ENCODE measurements at regions not wholly inside any gene's neighbourhood (a gene's known extent, or its start where the extent isn't known, plus 50 kb on each side); places are given as distances from the start of the nearest gene placed in this dataset.

DNA sequence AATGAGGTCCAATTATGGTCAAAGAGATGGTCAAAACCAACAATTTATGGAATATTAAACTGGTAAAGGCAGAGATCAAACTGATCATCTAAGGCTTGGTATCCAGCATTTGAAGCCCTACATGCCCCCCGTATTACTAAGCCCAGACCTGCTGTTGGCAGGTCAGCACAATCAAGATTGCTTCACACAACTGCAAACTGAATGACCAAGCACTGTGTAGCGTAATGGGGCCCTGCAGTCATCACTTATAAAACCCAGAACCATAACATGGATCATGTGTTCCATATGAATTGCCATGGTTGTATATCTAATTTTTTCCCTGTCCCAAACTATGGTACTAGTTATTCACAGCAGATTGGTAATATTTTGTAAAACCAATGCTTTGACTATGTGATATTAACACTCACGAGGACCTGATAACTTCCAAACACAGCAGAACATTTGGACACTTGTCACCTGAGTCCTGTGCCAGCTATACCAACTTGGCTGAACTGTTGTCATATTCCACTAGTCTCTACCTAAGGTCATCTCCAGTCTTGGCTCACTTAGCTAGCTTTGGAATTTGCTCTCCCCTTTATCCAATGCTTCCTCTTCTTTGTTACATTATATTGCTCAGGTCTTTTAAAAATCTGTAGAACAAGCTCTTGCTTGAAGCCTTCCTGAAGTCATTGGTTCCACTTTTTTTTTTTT lies 81.7 kb upstream of the HMHB1 start:
- Mint-ChIP-seq H3K4me1 (peaks cover 13% of the 10 kb centered on the region), H3K27ac (no peak overlapping the region)
- TF ChIP-seq NR1H2 (CRISPR knock-in tag; IDR thresholded peaks at IDR 0.05), result no peak
- no peak for TF ChIP-seq CREB1 (CRISPR knock-in tag; IDR thresholded peaks at IDR 0.05)
- TF ChIP-seq ZNF317 (CRISPR knock-in tag; IDR thresholded peaks at IDR 0.05; ENCODE audit: borderline replicate concordance, low read depth), result no peak
- TF ChIP-seq SOX15 (CRISPR knock-in tag; IDR thresholded peaks at IDR 0.05), result no peak
- TF ChIP-seq CBFB (CRISPR knock-in tag; IDR thresholded peaks at IDR 0.05; ENCODE audit: low read depth), result no peak
- TF ChIP-seq E2F4 (CRISPR knock-in tag; IDR thresholded peaks at IDR 0.05; ENCODE audit: borderline replicate concordance, low read depth), result no peak
- no peak for TF ChIP-seq JAZF1 (CRISPR knock-in tag; IDR thresholded peaks at IDR 0.05)
- TF ChIP-seq SP1 (CRISPR knock-in tag; conservative IDR thresholded peaks at IDR 0.05), result no peak
- TF ChIP-seq ZNF232 (CRISPR knock-in tag; IDR thresholded peaks at IDR 0.05), result no peak
- TF ChIP-seq TCF7 (CRISPR knock-in tag; IDR thresholded peaks at IDR 0.05; ENCODE audit: low read depth), result no peak
- no peak for TF ChIP-seq ATF2 (CRISPR knock-in tag; IDR thresholded peaks at IDR 0.05; ENCODE audit: borderline replicate concordance, low read depth)
- no peak for TF ChIP-seq PREB (CRISPR knock-in tag; IDR thresholded peaks at IDR 0.05; ENCODE audit: borderline replicate concordance)
- no peak for TF ChIP-seq TEAD1 (CRISPR knock-in tag; IDR thresholded peaks at IDR 0.05)
- TF ChIP-seq HMGA2 (CRISPR knock-in tag; IDR thresholded peaks at IDR 0.05), result no peak

GRCh38 chr5:143729334-143729946 lies 82.5 kb upstream of the HMHB1 start:
- TF ChIP-seq MXD4 (CRISPR knock-in tag; IDR thresholded peaks at IDR 0.05; ENCODE audit: borderline replicate concordance), result no peak
- TF ChIP-seq ZBTB21 (CRISPR knock-in tag; IDR thresholded peaks at IDR 0.05; ENCODE audit: borderline replicate concordance), result no peak
- TF ChIP-seq ATF2 (CRISPR knock-in tag; IDR thresholded peaks at IDR 0.05; ENCODE audit: borderline replicate concordance, low read depth), result no peak
- TF ChIP-seq FOXP4 (CRISPR knock-in tag; IDR thresholded peaks at IDR 0.05), result no peak
- no peak for TF ChIP-seq EMX1 (CRISPR knock-in tag; IDR thresholded peaks at IDR 0.05)
- no peak for DNase-seq (ENCODE audit: low spot score)
- Mint-ChIP-seq H3K9me3 (peaks cover 12% of the 10 kb centered on the region), H3K36me3 (peaks cover 6% of the 10 kb centered on the region), H3K4me3 (no peak overlapping the region), H3K27ac (no peak overlapping the region), H3K4me1 (peaks cover 9% of the 10 kb centered on the region), H3K27me3 (ENCODE audit: low read depth) (no peaks in the 10 kb centered on the region; the same call in 1 of the 2 replicates)
- ChIA-PET CTCF (no interaction called here), POLR2A (no interaction called here)
- ATAC-seq, result no peak

More for the DNA sequence above, 81.7 kb upstream of the HMHB1 start:
- H3K27me3 Mint-ChIP-seq (ENCODE audit: low read depth), result no peaks in the 10 kb centered on the region; the same call in 1 of the 2 replicates
- no peaks in the 10 kb centered on the region for H3K36me3 Mint-ChIP-seq
- ChIA-PET CTCF (no interaction called here), POLR2A (no interaction called here)
- H3K9me3 Mint-ChIP-seq, result peaks cover 4% of the 10 kb centered on the region
- no peak overlapping the region for H3K4me3 Mint-ChIP-seq
- no peak for DNase-seq (ENCODE audit: low spot score)
- ATAC-seq, result no peak
